HL-60 (cell line): ENCODE measurements at regions not wholly inside any gene's neighbourhood (a gene's known extent, or its start where the extent isn't known, plus 50 kb on each side); places are given as distances from the start of the nearest gene placed in this dataset.

Experiments used
- SPI1 ChIP-seq: IDR thresholded peaks from 2 replicates; pipeline ENCODE4 v1.6.1; 2012; ENCODE audit warnings: low read depth, mild to moderate bottlenecking, borderline replicate concordance
- TF ChIP-seq, protein P1 (sequence below): IDR thresholded peaks from one replicate; pipeline ENCODE4 v1.5.1; 2011; ENCODE audit warnings: low read length, control low read depth, inconsistent platforms; ENCODE audit not compliant: insufficient read depth

DNA sequence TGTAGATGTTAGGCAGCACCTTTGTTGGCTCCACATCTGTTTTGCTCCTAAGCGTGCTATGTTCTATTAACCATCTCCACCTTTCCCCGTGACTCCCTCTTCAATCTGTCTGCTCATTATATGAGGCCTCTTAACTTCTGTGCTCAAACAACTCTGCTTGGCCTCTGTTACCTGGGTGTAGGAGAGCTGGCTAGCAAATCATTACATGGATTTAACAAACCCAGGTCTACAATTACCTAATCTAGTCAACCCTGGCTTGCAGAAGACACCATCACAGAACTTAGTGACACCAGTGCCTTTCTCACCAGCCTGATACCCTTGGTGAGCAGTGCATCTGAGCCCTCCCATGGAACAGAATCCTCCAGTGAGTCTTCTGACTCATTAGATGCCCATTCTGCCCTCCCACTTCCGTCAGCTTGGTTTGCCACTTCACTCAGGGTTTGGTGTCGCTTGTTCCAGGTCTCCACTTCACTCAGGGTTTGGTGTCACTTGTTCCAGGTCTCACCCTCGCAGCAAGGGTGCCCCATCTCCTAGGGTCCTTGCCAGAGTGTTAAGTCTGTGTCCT, 92.0 kb upstream of the KIF26B start:
- TF ChIP-seq SPI1 = no peak
- TF ChIP-seq, protein P1, sequence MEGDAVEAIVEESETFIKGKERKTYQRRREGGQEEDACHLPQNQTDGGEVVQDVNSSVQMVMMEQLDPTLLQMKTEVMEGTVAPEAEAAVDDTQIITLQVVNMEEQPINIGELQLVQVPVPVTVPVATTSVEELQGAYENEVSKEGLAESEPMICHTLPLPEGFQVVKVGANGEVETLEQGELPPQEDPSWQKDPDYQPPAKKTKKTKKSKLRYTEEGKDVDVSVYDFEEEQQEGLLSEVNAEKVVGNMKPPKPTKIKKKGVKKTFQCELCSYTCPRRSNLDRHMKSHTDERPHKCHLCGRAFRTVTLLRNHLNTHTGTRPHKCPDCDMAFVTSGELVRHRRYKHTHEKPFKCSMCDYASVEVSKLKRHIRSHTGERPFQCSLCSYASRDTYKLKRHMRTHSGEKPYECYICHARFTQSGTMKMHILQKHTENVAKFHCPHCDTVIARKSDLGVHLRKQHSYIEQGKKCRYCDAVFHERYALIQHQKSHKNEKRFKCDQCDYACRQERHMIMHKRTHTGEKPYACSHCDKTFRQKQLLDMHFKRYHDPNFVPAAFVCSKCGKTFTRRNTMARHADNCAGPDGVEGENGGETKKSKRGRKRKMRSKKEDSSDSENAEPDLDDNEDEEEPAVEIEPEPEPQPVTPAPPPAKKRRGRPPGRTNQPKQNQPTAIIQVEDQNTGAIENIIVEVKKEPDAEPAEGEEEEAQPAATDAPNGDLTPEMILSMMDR = no peak
